ENCODE measurements at regions not wholly inside any gene's neighbourhood (a gene's known extent, or its start where the extent isn't known, plus 50 kb on each side); places are given as distances from the start of the nearest gene placed in this dataset.

GRCh38 chr7:81515009-81515408 is 254.8 kb downstream of the HGF start:
- DNase-seq, result peak; percentile 53
- no peak overlapping the region for H3K27ac Mint-ChIP-seq

GRCh38 chr7:81514546-81514945 is 255.3 kb downstream of the HGF start:
- DNase-seq, result no peak
- Mint-ChIP-seq H3K27ac (no peak overlapping the region), H3K27me3 (ENCODE audit: insufficient read depth) (no peaks in the 10 kb centered on the region), H3K4me1 (ENCODE audit: low read depth) (peaks cover 33% of the 10 kb centered on the region), H3K36me3 (ENCODE audit: low read depth) (peaks cover 7% of the 10 kb centered on the region), H3K9me3 (peaks cover 8% of the 10 kb centered on the region), H3K4me3 (no peak overlapping the region)
- no peak for TF ChIP-seq CTCF (IDR thresholded peaks at IDR 0.05)

More at GRCh38 chr7:81515009-81515408, 254.8 kb downstream of the HGF start:
- Mint-ChIP-seq H3K9me3 (peaks cover 8% of the 10 kb centered on the region), H3K4me1 (ENCODE audit: low read depth) (peaks cover 33% of the 10 kb centered on the region), H3K36me3 (ENCODE audit: low read depth) (peaks cover 7% of the 10 kb centered on the region), H3K27me3 (ENCODE audit: insufficient read depth) (no peaks in the 10 kb centered on the region), H3K4me3 (no peak overlapping the region)
- no peak for TF ChIP-seq CTCF (IDR thresholded peaks at IDR 0.05)

- peaks cover 10% of the 10 kb centered on the region for H3K4me1 Mint-ChIP-seq (ENCODE audit: low read depth)
- H3K36me3 Mint-ChIP-seq (ENCODE audit: low read depth), result peaks cover 7% of the 10 kb centered on the region
- no peak overlapping the region for H3K27ac Mint-ChIP-seq
- no peak overlapping the region for H3K4me3 Mint-ChIP-seq
- peaks cover 8% of the 10 kb centered on the region for H3K9me3 Mint-ChIP-seq
- no peaks in the 10 kb centered on the region for H3K27me3 Mint-ChIP-seq (ENCODE audit: insufficient read depth)
- TF ChIP-seq CTCF (IDR thresholded peaks at IDR 0.05), result no peak
- DNase-seq, result no peak
Measured at GRCh38 chr7:81510122-81510521, 259.7 kb downstream of the HGF start.

GRCh38 chr7:81507221-81507620 is 262.6 kb downstream of the HGF start:
- Mint-ChIP-seq H3K9me3 (no peaks in the 10 kb centered on the region), H3K36me3 (ENCODE audit: low read depth) (no peaks in the 10 kb centered on the region), H3K27ac (no peak overlapping the region), H3K4me3 (no peak overlapping the region), H3K4me1 (ENCODE audit: low read depth) (peaks cover 3% of the 10 kb centered on the region; the same call in 1 of the 2 replicates), H3K27me3 (ENCODE audit: insufficient read depth) (no peaks in the 10 kb centered on the region)
- no peak for TF ChIP-seq CTCF (IDR thresholded peaks at IDR 0.05)
- DNase-seq, result no peak

GRCh38 chr7:81506609-81507008 is 263.2 kb downstream of the HGF start:
- no peak for TF ChIP-seq CTCF (IDR thresholded peaks at IDR 0.05)
- no peaks in the 10 kb centered on the region for H3K27me3 Mint-ChIP-seq (ENCODE audit: insufficient read depth)
- H3K9me3 Mint-ChIP-seq, result no peaks in the 10 kb centered on the region
- no peaks in the 10 kb centered on the region for H3K36me3 Mint-ChIP-seq (ENCODE audit: low read depth)
- no peak overlapping the region for H3K27ac Mint-ChIP-seq
- peaks cover 6% of the 10 kb centered on the region; the same call in 1 of the 2 replicates for H3K4me1 Mint-ChIP-seq (ENCODE audit: low read depth)
- H3K4me3 Mint-ChIP-seq, result no peak overlapping the region
- no peak for DNase-seq

- TF ChIP-seq CTCF (IDR thresholded peaks at IDR 0.05), result no peak
- Mint-ChIP-seq H3K9me3 (no peaks in the 10 kb centered on the region), H3K4me3 (no peak overlapping the region), H3K4me1 (ENCODE audit: low read depth) (peaks cover 27% of the 10 kb centered on the region), H3K27me3 (ENCODE audit: insufficient read depth) (no peaks in the 10 kb centered on the region), H3K36me3 (ENCODE audit: low read depth) (no peaks in the 10 kb centered on the region), H3K27ac (no peak overlapping the region)
- DNase-seq, result no peak
Measured at GRCh38 chr7:81503771-81504170, 266.1 kb downstream of the HGF start.
